DMS114 treated with DMSO at 0.1 percent for 48 hours (cell line): ENCODE measurements at regions not wholly inside any gene's neighbourhood (a gene's known extent, or its start where the extent isn't known, plus 50 kb on each side); places are given as distances from the start of the nearest gene placed in this dataset.

Experiments
- DNase-seq: peaks from one replicate; lab custom pipeline; 2025; ENCODE audit not compliant: unreplicated experiment; lab: John Stamatoyannopoulos, UW

- no peak for DNase-seq
These were observed 208.2 kb downstream of the SNX13 start for GRCh38 chr7:17732083-17732482.
